NCI-H2107 treated with DMSO at 0.1 percent for 48 hours (cell line): ENCODE measurements at regions not wholly inside any gene's neighbourhood (a gene's known extent, or its start where the extent isn't known, plus 50 kb on each side); places are given as distances from the start of the nearest gene placed in this dataset.
"Not testable (repeated sequence)": the region's sequence is repeated elsewhere in the genome, so short reads cannot be mapped to it uniquely, and the experiment has no call there.

Experiments
- DNase-seq: peaks from one replicate; lab custom pipeline; 2025; ENCODE audit not compliant: unreplicated experiment; lab: John Stamatoyannopoulos, UW

DNA sequence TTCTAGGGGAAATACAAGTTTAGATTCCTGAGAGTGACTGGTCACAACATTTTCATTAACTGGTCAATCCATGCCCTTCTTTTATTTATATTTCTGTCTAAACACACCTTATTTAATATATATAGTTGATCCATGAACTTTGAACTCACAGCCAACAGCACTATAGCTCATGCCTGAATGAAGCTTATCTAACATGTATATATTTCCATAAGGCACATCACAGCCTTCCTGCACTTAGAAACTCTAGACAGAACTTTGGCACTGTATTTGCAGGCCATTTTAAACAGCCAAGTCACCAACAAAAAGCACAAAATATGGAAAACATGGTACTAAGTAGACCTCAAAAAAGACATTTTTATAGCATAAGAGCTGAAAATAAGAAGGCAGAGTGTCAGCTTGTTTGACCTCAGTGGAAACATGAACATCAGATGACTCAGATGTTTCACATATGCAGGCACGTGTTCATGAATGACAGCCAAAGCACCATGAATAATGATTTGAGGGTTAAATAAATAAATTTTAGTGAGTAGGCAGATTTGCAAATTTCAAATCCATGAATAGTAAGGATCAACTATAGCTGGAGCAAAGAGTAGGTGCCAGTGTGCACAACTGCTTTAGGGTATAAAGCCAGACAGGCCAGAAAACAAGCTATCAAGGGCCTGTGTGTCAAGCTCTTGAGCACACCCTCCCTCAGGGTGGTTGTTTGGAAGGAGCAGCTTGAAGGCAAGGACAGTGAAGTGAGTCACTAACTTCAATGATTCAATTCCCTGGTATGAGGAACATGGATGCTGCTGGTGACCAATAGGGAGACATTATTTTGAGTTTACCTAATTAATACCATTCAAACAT, 88.9 kb upstream of the NT5E start:
- no peak for DNase-seq

DNA sequence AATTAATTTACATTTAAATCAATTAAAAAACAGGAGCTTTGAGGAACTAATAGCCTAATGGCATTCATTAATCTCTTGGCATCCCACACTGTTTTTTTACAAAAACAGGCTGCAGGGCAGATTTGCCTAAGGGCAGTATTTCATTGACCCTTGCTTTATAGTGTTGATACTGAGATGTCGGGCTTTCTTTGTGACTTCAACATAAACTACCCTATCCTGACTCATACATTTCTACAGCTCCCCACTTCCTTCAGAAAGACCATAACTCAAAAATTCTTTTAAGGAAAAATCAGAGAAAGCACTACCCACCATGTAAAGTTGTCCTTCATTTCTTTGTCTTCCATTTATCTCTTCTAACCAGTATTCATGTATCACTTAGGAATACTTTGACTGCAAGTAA, 92.2 kb upstream of the NT5E start:
- DNase-seq, result no peak

DNA sequence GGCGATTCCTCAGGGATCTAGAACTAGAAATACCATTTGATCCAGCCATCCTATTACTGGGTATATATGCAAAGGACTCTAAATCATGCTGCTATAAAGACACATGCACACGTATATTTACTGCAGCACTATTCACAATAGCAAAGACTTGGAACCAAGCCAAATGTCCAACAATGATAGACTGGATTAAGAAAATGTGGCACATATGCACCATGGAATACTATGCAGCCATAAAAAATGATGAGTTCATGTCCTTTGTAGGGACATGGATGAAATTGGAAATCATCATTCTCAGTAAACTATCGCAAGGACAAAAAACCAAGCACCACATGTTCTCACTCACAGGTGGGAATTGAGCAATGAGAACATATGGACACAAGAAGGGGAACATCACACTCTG, 93.1 kb upstream of the NT5E start:
- DNase-seq, result not testable (repeated sequence)

DNA sequence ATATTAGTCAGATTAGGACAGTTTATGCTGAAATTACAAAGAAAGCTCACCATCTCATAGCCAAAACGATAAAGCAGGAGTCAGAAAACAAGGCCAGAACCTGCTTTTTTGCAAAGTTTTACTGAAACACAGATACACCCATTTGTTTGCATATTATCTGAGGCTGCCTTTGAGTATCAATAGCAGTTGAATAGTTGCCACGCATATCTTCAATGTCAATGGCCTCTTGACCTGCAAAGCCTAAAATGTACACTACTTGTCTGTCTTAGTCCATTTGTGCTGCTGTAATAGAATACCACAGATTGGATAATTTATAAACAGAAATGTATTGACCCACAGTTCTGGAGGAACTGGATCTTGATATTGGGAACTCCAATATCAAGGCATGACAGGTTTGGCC, 94.1 kb upstream of the NT5E start:
- DNase-seq, result no peak

DNA sequence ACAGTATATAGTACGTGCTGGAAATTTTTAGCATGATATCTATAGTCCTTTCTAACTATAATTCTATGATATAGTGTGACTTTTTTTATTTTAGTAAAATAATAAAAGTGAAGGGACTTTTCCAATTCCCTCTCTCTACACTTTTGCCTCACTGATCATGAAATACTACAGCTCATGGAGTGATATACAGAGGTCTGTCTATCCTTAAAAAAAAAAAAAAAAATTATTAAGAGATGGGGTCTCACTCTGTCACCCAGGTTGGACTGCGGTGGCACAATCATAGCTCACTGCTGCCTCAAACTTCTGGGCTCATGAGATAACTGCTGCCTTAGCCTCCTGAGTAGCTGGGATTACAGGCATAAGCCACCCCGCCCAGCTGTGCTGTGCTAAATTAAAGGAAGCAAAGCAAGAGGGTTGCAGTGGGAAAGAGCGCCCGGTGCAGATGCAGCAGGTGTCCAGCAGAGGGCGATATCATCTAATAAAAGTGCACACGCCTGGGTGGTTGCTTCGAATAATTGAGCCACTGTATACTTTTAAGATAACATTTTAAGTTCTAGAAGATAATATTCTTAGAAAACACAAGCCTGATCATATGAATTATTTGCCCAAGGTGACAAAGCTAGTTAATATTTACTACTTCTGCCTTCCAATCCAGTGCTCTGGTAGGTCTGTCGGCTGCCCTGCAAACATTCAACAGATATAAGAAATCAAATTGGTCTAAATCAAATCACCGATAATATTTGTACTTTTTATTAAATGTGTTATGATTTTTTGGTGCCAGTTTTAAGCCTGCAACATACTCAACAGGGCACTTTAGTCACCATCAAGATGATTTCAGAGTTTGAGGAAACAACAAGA, 94.9 kb upstream of the NT5E start:
- peak; percentile 36 for DNase-seq

DNA sequence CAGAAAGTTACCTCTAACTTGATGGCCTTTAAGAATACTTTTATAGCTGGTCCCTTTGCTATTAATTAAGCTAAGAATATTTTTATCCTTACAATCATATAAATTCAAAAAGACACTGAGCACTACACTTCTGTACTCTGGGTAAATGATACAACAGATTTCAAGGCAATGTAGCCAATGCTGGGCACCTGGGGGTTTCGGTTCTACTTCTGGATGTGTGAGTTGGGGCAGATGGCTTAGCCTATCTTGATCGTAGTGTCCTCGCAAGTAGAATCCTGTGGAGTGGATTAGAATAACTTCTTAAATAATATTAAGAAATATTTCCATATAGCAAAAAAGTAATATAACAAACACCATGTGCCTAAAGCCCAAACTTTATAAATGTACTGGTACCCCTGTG, 96.9 kb upstream of the NT5E start:
- DNase-seq, result no peak

DNA sequence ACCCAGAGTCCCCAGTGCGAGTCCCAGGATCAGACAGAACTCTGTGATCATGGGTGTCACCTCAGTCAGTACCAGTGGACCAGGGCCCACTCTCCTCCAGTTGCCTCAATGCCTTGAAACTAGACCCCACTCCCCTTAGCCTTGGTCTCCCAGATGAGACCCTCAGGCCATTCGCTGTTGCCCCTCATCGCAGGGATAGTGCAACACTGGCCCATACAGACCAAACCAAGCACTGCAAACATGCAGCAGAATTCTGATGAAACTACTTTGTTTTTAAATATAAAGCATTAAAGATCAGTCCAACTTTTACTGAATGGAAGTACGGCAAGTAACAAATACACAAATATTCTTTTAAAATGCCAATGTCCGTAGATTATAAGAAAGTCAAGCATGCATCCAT, 101.2 kb upstream of the NT5E start:
- no peak for DNase-seq

DNA sequence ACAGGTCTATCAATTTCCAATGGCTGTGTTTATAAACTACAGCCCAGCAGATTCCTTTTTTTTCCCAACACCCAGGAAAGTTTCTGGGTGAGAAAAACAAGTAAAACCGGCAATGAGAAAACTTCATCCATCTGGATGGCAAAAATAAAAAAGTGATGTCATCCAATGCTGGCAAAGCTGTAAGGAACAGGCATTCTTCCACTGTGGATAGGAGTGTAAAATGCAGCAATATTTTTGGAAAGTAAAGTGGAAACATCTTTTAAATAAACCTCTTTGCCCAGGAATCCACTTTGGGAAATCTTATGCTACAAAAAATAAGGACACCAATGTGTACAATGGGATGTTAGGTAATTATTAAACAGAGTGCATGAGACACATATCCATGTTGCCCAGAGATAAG, 102.1 kb upstream of the NT5E start:
- DNase-seq, result no peak

DNA sequence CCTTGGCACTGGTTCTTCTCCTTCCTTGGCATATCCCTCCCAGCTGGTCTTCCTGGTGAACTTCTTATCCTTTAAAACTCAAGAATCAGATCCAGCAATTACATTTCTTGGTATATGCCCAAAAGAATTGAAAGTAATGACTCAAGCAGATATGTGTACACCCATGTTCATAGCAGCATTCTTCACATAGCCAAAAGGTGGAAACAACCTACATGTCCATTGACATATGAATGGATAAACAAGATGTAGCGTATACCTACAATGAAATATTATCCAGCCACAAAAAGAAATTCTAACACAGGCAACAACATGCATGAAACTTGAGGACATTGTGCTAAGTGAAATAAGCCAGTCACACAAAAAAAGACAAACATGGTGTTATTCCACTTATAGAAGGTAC, 103.7 kb upstream of the NT5E start:
- no peak for DNase-seq

DNA sequence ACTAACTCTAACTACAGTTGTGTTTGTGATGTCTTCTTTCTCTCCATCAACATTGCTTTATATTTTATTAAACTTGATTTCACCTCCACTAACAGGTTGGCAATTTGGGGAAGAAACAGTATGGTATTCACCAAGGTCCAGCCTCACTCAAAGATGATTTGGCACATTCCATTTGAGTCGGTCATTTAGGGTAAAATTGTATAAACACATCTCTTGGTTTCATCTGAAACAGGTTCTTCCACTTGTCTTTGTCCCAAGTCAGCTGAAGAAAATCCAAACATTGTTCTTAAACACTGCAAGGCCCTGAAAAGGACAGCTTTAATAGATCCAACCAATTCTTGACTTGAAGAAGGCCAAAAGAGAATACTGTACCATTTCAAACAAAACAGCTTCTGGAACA, 104.9 kb upstream of the NT5E start:
- no peak for DNase-seq

DNA sequence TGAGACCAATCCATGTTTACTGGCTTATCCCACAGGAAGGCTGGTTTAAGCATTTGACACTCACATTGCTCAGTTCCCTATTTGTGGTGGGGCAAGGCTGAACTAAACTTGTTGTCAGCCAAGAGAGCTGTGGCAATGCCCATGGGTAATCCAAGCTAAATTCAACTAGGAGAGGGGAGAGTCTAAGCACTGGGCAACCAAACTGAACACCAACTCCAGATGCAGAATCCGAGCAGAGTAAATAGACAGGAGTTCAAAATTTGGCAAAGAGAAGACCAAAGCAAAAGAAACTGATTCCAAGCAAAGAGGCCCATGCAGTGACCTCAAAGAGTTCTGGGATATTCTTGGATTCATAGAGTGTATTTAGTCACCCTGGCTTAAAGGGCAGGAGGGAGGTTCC, 106.5 kb upstream of the NT5E start:
- DNase-seq, result no peak

DNA sequence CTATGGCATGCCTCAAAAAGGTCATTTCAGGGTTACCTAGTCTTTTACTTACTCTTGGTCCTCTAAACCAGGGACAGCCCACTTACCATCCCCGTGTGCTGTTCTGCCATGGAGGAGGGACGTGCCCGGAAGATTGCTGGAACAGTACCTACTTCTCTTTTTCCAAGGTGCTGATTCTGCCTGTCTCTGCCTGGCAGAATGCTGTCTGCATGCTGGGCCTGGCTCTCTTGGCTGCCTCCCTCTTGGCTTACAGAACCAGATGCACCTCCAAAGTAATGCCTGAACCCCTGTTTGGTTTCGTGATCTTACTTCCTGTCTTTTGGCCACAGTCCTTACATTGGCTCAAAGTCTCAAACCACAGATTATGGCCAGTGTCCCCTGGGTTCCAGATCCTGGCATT, 120.7 kb upstream of the NT5E start:
- DNase-seq, result no peak

DNA sequence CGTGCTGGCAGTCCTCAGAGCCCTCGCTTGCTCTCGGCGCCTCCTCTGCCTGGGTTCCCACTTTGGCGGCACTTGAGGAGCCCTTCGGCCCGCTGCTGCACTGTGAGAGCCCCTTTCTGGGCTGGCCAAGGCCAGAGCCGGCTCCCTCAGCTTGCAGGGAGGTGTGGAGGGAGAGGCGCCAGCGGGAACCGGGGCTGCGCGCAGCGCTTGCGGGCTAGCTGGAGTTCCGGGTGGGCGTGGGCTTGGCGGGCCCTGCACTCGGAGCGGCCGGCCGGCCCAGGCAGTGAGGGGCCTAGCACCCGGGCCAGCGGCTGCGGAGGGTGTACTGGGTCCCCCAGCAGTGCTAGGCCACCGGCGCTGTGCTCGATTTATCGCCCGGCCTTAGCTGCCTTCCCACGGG, 124.1 kb upstream of the NT5E start:
- not testable (repeated sequence) for DNase-seq

DNA sequence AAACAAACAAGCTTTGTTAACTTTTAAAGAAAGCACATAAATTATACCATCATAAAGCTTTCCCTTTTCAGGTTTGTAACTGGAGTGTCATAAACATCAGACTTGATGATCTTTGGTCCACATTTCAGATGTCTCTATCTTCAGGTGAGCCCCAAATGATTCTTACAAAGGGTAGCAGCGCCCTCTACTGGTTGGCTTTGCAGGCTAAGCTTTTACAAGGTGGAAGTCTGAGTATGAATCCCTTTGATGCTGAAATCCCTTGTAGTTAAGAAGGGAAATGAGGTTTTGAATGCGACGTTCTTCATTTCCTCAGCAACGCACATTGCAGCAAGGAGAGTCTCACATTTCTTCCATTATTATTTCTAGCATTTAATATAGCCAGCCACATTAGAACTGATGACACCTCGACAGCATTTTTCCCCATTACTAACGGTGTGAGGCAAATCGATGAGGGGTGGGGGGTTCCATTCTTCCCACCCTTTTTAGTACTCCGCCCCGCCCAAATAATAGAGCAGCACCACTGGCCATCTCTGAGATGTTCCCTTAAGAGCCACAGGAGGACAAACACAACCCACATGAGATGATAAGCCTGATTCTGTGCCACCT, 126.3 kb upstream of the NT5E start:
- DNase-seq, result peak; percentile 25

DNA sequence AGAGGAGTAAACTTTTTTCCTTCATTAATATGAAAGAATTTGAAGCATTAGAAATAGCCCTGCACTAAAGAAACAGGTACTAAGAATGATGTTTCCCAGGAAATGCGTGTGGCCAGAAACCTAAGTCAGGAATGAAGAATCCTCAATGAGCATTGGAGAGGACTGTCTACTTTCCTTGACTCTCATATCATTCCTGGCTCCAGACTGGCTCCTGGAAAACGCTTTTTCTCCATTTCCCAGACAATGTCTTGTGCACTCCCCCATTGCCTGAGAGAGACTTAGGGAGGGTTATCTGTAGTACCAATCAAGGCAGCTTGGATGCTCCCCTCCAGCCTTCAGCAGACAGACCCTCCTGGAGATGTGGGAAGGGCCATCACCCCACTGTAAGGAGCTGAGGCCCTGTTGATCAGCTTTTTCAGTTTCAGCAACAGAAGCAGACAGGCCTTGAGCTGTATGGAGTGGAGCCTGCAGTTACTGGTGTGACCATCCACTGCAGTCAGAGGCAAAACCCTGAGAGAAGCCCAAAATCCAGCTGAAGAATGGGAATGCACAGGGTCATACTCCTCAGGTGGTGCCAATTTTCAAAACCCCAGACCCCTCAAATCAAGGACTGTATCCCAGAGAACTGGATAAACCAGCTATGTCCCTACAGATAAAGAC, 127.3 kb upstream of the NT5E start:
- no peak for DNase-seq

DNA sequence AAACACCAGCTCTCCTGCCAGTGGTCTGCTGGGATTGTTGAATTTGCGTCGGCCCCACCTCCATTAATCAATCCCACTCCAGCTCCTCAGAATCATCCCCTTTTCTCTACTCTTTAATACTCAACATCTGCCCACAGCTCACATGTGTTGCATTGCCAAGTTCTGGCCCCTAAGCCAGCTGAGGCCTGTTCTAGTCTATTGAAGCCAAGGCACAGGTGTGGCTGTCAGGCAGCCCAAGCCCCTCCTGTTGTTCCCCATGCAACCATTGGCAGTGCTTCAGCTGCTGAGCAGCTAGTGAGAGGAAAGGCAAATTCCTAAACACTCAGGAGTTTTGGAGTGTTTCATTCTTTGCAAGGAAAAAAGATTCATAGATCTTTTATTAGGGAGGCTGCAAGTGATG, 128.0 kb upstream of the NT5E start:
- no peak for DNase-seq

DNA sequence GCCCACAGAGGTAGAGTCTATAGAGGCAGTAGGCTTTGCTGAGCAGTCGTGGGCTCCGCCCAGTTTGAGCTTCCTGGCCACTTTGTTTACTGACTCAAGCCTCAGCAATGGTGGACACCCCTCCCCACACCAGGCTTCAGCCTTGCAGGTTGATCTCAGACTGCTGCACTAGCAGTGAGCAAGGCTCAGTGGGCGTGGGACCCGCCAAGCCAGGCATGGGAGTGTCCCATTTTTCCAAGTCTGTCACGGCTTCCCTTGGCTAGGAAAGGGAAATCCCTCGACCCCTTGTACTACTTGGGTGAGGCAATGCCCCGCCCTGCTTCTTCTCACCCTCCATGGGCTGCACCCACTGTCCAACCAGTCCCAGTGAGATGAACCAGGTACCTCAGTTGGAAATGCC, 135.3 kb upstream of the NT5E start:
- no peak for DNase-seq

DNA sequence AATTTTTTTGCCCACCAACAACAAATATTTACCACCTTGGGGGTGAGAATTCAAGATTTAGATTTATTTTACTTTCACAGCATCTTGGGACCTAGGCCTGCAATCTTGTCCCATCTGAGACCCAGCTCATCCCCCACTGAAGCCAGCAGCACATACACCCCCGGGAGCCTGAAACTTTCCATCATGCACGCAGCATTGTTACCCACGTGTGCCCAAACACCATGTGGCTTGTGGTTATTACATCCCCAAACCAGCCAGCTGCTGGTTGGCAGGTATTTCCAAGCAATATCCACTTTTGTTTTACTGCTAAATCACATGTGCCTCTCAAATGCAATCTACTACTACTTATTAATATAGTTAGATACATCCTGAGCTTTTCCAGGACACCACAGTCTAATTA, 149.3 kb upstream of the NT5E start:
- no peak for DNase-seq

DNA sequence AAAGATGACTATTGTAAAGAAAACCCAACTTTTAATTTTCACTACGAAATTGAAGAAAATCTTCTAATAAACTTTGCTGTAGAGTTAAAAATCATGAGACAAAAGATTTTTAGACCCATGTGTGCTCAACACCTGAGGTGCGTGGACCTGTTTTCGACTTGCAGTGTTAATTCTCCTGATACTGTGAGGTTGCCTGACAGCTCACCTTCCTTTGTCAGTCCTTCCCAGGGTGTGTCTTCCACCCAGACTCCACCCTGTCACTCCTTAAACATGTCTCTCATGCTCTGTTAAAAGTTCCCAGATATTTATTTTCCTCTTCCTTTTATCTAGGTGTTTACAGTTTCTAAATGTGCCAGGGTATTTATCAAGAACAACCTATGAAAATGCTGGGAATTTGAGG, 151.3 kb upstream of the NT5E start:
- DNase-seq, result no peak

DNA sequence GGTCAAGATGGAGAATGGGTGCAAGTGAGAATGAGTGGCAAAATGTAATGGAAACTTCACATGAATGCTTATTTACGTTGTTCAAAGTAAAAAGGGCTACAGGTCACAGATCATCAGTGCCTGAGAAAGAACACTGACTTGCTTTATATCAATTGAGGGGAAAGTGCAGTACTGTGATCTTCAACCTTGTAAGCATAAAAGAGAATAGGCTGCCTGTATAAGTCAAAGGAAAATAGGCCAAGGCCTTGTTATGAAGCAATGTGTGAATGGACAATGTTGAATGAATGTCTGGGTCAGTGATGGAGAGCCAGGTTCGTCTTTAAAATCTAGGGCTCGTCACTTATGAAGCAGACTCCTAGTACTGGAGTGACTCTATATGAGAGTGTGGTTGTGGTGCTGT, 158.6 kb upstream of the NT5E start:
- DNase-seq, result no peak

DNA sequence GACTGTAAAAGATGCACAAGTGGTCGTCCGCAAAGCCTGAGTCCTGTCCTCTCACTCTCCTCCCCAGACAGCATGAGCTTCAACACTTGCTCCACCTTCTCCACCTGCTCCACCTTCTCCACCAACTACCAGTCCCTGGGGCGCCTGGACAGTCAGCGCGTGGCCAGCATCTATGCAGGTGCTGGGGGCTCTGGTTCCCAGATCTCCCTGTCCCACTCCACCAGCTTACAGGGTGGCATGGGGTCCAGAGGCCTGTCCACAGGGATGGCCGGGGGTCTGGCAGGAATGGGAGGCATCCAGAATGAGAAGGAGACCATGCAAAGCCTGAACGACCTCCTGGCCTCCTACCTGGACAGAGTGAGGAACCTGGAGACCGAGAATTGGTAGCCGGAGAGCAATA, 162.2 kb upstream of the NT5E start:
- DNase-seq, result no peak
